MV-4-11 (cell line): ENCODE measurements at regions not wholly inside any gene's neighbourhood (a gene's known extent, or its start where the extent isn't known, plus 50 kb on each side); places are given as distances from the start of the nearest gene placed in this dataset.

Experiments used
- DNase-seq: peaks from one replicate; lab custom pipeline; 2025; lab: John Stamatoyannopoulos, UW

DNA sequence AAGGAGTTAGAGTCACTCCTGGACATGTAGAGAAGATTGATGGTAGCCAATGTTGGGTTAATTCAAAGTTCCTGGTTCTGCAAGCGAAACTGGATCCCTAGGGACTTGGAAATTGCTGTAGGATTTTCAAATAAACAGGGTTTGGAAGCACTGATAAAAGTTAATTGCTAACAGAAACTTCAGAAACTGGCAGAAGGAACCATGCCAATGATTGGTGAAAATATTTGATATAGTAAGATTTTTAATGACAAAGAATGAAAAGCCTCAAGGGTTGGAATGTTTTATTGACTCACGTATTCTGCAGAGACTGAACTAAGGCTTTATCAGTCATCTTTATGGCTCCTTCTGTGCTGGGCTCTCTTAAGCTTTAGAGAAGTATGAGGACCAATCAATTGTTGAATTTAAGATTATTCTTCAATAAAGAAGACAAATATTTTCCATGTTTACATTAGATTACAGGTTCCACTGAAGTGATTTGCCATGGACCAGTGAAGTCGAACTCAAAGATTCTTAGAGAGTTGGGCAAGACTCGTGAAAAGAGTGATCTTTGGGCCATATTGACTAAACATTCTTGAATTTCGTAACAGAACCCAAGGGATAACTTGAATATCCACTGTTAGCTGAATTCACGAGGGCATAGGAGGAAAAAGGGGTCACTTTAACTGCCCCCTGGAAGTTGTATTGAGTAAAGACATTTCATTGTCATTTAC lies 371.4 kb downstream of the HDGFL1 start:
- DNase-seq = no peak

DNA sequence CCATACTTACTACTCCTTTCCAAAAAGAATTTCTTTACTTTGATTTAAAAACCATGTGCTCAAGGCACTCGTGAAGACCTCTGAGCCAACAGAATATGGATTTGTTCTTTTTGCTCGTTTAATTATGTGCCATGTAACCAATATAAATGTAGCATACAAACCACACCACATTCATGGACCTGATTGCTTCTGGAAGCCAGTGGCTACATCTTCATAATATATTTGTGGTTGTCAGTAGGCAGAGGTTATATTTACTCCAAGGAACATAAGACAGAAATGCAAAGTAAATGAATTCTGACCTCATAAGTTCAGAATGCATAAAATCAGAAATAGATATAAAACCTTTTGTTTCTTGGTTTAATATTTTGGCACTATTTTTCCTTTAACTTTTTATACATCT lies 373.0 kb downstream of the HDGFL1 start:
- no peak for DNase-seq

DNA sequence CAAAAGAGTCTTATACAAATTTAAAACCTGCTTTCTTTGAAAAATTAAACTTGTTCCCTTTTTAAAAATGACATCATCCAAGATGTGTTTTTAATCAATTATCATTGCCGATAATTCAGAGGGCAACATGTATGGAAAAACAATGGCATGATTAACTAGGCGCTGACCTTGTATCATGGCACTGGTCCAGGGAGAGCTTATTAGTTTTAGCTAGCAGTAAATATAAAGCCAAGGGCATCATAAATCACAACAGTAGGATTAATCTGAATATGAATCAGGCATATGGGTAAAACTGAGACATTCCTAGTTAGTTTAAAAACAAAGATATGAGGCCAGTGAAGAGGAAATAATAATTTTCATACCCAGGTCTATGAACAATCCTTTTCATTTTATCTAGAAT lies 374.0 kb downstream of the HDGFL1 start:
- no peak for DNase-seq

DNA sequence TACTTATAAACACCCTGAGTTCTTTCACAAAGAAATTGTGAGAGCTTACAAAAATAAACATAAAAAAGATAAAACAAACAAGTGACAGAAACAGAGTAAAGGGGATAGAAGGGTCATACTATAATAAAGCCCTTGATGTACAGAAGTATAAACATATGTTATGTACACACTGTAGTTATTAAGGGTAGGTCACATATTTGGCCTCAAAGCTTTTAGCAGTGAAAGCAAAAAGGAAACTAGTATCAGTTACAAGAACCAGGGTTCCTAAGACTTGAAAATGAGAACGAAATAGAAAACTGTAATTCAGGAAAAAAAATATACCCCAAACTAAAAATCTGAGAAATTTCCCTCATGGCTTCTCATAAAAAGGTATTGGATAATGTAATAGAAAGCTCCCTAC lies 380.6 kb downstream of the HDGFL1 start:
- DNase-seq = no peak

DNA sequence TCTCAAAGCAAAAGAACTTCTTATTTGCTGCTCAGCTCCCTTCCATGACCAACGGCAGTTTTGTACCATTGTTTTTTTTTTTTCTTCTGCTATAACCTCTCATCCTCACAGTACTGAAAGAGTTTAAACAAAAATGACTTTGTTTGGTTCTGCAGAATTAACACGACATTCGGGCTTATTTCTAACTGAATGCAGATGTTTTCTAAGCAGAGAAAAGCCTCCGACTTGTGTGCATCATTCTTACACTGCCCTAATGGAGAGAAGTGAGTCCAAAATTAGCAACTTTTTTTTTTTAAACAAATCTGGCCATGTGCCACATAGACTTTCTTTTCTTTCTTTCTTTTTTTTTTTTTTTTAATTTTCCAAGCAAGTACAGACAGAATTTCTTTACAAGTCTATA lies 382.7 kb downstream of the HDGFL1 start:
- DNase-seq = no peak

DNA sequence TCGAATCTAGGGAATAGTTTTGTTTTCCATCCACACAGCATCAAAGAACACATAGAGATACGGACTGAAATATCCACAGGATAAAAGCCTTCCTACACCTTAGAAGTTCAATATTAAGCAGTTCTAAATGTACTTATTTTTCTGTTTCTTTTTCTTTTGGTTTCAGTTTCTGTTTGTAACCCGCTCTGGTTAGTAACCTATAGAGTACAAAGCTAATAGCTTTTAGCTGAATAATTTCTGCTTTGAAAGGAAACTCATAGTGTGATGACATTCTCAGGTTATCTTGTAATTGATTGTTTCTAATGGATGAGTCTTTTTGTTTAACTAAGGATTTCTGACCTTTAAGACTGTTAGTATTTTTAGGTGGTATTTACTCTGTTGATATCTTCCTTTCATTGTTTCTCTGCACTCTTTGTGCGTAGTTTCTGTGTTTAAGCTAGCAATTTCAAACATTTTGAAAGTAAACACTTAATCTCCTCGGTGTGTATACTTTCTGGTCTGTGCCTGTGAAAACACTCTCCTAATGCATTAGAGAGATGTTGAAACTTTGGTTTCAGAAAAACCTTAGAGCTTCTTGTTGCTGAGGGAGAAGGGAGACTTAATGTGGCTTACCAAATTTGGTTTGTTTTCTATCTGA lies 385.5 kb downstream of the HDGFL1 start:
- DNase-seq = no peak

DNA sequence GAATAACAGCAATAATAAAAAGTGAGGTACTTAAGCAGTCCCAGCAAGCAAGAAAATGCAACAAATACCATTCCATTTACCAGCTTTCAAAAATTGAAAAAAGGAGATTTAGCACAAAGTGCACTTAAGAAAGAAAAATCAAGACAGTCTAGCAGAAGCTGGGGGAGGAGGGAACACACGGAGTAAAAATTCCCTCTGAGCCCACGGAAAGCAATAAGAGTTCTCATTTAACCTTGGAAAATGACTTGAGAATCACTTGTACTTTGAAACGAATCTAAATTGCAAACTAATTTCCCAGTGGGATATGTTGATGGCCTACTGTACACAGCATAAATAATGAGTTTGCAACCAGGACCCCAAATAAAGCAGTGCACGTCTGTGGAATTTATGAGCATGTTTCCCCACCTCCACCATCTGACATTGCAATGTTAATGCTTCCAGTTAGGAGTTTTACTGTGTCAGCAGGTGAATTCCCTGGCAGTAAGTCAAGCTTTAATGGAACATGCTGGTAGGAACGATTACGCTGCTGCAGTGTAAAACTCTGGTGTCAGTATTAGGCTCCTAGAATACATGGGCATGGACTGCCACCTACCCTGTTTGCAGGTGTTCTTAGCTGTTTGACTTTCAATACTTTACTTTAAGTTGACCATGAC lies 386.8 kb downstream of the HDGFL1 start:
- no peak for DNase-seq

DNA sequence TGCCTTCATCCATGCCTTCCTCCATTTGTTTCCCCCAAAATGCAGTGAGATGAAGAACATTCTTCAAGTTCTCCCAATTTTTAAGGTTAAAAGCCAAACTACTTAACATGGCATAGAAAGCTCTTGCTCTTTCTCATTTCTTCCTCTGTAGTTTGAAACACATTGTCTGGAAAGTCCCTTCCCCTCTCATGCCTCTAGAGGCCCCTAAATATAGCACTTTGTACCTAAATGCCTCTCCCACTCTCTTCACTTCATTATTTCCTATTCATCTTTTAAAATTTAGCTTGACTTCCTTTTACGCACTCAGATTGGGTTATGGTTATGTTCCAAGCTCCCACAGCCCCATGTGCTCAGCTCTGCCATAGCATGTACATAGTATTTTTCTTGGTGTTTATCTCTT lies 389.3 kb downstream of the HDGFL1 start:
- DNase-seq = no peak

DNA sequence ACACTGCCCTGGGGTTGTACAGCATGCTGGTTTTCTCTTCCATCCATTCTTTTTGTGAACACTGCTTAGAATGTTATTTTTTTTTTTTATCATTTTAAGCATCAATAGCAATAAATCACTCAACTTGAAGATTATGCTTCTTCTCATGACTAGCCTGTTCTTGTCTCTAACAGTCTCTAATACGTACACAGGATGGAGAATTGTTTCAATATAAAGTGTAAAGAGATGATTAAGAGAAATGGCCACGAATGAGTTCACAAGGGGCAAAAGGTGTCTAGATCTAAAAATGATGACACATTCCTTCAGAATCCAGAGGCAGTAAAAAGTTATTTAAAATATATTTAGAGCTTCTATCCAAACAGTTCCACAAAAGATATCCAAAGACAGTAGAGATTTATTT lies 390.2 kb downstream of the HDGFL1 start:
- DNase-seq = no peak

DNA sequence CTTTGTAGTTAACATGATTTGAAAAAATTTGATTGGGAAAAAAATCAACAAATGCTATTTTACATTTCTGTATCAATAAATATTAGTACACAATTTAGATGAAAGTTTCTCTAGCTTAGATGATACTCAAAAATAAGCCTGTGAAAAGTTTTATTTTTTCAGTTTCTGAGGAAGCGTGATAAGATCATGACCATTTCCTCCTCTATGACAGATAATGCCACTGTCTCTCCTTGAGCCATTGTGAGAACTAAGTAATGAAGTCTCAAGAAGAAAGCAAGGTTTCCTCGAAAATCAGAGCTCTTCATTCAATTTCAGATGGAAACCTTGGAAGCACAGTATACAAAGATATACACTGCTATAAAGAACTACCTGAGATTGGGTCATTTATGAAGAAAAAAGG lies 395.0 kb downstream of the HDGFL1 start:
- DNase-seq = no peak

DNA sequence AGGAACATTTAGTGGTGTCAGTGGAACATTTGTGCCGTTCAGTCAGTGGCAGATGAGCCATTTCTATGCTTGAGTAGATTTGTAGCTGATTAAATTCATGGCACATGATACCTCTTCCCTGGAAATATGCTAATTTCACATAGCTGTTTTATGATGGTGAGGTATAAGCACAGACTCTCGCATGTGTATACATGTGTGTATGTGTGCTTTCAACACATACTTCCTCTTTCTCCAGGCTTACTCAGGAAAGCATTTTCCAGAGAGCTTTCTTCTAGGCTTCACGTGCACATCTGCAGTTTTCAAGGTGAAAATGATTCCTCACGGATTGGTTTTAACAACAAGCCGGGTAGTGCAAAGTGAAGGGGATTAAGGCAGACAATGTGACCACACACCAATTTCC lies 396.5 kb downstream of the HDGFL1 start:
- DNase-seq = no peak

DNA sequence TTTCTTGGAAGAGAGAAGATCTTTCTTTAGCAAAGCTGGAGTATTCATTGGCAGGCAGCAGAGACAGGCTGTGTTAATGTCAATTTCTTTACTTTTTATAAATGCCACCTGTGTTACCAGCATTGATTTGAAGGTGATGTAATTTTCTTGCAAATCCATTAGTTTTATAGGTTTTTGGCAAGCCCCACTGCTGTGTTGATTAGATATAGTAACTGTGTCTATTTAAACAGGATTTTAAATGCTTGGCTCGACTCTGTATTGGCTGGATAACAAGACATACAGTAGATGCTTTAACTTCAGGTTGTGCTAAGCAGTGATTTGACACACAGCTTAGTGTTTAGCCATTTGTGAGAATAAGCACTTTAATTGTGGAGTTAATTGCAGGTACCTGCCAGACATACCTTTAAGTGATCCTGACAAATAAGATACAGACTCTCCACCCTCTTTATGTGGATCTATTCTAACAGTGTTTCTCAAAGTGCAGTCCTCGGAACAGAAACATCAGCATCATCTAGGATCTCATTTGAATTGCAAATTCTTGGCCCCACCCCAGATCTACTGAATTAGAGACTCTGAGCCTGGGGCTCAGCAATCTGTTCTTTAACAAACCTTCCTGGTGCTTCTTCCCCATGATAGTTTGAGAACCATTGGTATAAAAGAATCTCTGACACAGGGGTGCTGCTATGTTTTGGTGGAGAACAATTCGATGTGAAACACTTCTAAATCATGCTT lies 397.5 kb downstream of the HDGFL1 start:
- DNase-seq = no peak

DNA sequence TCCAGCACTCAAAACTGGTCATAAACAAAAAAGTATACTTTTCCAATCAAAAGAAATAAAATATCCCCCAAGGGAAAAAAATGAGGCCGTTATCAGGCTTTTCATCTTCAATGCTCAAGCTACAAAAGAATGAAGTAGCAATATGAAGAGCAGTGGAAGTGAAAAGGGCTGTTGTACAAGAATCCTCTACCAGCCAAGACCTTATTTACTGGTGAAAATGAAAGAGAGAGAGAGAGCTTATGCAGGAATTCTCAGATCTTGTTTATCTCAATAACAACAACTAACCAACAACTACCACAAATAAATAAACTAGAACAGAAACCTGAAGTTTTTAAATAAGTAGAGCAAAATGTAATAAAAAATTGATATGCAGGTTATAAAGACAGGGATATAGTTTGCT lies 400.6 kb downstream of the HDGFL1 start:
- no peak for DNase-seq

DNA sequence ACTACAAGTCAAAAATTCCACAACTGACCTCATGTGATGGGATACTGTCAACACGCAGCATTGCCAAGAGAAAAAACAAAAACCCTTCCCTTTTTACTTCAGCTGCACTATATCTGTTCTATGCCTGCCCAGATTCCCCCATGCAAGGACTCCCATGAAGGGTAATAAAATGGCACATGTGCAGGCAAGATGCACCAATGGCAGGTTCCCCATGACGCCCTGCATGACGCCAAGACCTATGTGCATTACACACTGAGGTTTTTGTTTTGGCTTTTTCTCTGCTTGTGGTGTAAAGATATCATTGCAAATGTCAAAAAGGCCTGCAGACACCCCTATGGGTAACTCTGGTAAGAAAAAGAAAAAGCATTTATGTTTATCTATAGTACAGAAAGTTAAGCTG lies 403.4 kb downstream of the HDGFL1 start:
- no peak for DNase-seq

DNA sequence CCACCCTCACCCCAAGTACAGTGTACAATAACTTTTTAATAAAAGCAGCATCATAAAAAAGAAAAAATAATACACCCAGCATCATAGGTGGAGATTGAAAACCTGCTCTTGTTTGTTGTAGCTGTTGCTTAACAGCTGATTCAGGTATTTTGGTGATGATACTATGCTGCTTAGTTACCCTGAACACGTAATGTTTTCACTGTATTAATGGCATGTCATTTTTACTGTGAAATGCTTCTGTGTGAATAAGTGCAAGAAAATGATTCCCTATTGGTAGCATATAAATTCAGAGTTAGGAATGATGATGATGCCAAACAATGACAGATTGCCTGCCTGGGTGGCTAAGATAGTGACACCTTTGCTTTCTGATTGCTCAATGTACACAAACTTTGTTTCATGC lies 405.7 kb downstream of the HDGFL1 start:
- DNase-seq = no peak

DNA sequence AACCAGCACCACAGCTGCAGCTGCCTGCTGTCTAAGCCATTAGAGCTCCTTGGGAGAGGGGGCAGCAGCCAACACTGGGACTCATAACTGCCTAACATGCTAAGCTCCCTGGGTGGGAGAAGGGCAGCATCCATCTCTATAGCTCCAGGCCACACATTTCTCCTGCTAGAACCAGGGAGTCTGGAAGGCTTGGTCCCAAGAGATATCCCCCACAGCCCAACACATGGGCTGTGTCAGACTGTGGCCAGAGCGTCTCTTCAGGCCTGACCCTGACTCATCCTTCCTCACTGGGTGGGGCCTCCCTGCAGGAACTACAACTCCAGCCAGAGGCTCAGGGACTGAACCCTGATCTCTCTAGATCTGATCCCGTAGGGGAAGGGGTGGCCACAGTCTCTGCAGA lies 411.1 kb downstream of the HDGFL1 start:
- DNase-seq = no peak

DNA sequence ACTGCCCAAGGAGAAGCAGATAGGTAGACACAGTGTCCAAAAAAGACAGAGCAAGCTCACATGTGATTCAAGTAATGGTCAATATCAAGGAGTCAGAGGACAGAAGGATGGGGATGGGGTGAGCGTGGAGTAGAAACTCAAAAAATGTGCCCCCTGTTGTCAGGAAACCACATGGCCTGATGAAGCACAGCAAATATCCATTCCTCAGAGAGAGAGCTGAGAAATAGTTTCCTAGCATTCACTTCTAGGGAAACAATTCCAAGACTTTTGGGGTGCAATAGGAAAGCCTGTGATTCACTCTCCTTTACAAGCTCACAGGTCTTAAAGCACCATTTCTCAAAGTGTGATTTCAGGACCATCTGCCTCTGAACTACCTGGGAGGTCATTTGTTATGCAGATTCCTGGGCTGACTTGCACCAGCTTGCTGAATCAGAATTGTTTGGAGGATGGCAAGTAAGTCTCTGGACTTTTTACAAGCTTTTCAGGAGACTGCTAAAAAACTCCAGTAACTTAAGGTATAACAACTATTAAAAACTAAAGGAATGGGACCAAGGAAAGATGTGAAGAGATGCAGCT lies 432.8 kb downstream of the HDGFL1 start:
- DNase-seq = no peak

DNA sequence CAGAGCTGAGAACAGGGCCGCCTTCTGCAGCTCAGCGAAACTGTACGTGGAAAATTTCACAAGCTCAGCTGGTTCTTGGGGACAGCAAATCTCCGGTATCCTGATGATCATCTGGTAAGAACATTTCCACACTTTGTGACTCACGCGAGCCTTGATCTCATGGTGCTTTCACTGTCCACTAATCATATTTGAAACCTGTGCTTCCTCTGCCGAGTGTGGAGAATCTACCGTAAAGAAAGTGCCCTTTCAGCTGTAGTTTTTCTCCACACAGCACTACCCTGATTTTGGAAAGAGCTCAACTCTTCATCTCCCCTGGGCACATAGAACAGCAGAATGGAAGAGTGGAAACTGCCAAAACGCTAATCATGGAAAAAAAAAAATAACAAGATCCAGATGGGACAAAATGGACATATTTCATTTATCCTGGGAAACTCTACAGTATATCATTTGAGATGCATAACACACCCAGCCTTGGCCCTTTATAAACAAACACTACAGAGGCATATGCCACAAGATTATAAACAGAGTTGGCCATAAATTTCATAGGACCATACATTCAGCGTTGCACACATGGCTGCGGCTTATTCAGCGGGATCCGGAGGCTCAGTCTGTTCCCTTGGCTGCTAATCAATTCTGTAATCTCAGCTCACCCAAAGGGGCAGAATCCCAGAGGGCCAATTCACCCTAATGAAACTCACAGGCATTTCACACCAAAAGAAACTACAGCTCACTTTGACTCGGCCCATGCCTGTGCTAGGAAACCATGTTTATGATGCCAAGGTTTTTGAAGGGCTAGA lies 434.5 kb downstream of the HDGFL1 start:
- no peak for DNase-seq

DNA sequence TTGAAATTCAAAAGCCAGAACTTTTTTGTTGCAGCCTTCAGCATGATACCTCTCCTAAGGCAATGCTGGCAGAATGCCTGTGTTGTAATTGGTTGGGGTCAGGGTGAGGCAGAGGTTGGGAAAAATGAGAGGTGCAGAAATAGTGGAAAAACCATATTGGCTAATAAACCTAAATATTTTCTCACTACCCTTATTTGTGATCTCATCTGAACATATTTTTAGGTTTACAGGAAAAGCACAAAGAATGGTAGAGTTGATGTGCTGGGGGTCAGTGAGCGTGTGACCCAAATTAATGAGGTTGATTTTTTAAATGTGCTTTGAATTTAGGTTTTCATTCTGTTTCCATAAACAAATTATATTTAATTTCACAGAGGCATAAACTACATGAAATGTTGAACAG lies 437.3 kb downstream of the HDGFL1 start:
- DNase-seq = no peak

DNA sequence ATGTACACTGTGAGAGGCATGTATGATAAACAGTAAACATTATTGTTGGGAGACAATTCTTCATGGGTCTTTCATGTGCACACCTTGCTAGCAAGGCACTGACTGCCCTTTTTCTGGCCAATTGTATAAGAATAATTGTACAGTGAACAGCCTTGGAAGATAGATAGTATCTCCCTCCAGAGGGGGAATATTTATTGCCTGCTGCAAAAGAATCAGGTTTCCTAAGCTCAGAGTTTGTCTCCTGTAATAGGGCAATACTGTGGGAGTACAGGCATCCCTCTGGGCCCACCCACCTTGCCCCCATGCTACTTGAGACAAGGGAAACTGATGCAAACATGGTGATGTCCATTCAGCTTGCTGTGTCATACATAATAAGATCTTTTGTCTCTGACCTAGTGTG lies 442.2 kb downstream of the HDGFL1 start:
- DNase-seq = no peak

DNA sequence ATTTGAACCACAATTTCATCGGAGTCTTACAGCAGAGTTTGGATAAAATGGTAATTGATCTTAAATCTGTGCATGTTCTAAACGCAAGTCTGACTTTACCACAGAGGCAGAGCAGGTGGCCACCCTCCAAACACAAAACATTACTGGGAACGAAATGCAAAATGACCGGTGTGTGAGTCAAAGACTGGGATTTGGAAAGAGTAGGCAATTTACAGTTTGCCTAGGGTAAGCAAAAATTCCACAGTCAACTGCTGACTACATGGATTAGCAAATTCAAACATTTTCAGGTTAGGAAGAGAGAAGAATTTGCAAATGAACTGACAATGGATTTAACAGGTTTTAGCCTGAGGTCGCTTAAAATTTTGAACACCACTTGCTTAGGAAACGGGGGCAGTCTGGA lies 444.4 kb downstream of the HDGFL1 start:
- no peak for DNase-seq

DNA sequence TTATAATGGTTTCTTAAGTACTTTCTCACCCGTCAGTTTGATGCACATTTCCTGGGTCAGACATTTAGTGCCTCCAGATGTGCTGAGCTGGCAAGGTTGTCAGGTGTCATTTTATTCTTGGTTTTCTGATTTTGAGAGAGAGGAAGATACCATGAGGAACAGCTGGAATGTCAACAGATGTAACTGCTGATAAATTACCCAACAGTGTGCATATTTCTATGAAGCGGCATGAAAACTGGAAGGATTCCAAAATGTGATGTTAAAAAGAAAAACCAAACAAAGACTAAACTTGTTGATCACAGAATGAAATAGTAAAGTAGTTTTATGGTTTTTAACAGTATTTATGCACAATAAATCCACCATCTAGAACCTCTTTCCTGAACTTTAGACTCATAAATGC lies 447.3 kb downstream of the HDGFL1 start:
- no peak for DNase-seq
